ENCODE measurements at regions not wholly inside any gene's neighbourhood (a gene's known extent, or its start where the extent isn't known, plus 50 kb on each side); places are given as distances from the start of the nearest gene placed in this dataset.

DNA sequence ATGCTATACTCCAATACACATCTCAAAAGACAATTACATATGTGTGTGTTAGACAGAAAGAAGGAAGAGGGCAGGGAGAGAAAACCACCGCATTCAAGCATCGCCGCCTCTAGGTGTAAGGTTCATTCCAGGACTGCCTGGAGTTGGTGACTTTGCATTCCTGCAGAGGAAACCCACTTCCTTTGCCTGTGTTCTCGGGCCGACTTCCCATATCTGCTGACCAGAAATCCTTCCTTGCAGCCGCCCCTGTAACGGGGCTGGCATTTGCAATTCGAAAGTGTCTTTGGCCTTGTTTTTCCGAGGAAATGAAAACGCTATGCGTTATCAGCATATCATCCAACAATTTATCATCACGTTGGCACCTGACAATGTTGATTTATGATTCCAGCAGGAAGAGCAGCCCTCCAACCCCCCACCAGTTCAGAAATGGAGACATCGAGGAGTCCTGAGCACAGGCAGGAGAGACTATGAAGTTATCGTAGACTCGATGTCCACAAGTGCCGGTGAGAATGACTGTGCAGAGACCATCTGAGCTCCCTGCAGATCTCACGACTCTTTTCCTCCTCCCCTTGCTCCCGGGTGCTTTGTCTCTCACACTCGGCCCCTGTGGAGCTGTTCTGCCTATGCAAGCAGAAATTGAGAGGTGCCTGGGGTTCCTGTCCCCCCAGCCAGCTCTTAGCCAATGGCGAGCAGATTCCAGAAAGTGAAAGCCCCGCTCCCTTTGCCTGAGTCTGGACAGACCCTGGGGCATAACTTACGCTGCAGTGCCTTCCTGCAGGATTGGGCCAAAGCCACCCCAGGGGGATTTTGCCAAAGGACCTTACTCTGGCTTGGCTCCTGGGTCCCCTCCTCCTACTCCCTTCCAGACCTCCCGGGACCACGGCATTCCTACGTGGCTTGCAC, 68.9 kb upstream of the FOXK1 start:
- ChIA-PET POLR2A (no interaction called here), CTCF (no interaction called here)
- no peak for DNase-seq (ENCODE audit: extremely low spot score)
- TF ChIP-seq CTCF (IDR thresholded peaks at IDR 0.05; ENCODE audit: control extremely low read depth, extremely low read depth, low read depth, missing control alignments) = no peak

DNA sequence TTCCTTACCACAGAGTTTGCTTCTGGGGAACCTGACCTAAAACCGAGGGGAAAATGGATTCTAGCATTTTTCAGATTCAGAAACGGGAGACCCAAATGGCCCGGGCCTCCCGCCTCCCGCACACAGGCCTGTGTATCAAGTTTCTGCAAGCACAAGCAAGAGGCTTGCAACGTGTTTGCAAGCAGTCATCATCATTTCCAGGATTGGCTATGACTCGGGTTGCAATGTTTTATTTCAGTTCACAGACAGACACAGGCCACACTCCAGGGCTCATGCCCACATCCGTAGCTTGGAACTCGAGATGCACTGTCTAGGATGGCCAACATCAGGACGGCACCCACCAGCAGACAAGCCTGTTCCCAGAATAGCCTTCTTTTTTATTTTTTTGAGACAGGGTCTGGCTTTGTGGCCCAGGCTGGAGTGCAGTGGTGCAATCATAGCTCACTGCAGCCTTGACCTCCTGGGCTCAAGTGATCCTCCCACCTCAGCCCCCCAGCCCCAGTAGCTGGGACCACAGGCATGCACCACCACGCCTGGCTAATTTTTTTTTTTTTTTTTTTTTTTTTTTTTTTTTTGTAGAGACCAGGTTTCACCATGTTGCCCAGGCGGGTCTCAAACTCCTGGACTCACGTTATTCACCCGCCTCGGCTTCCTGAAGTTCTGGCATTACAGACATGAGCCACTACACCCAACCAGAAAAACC, 68.1 kb upstream of the FOXK1 start:
- ChIA-PET POLR2A (no interaction called here), CTCF (interaction anchor here (1.0 kb wide), 1 partner anchor 473 kb away, joined by 3 read pairs; no protein-coding TSS in a partner anchor)
- no peak for TF ChIP-seq CTCF (IDR thresholded peaks at IDR 0.05; ENCODE audit: control extremely low read depth, extremely low read depth, low read depth, missing control alignments)
- no peak for DNase-seq (ENCODE audit: extremely low spot score)

- POLR2A ChIA-PET = no interaction called here
- TF ChIP-seq CTCF (IDR thresholded peaks at IDR 0.05; ENCODE audit: control extremely low read depth, extremely low read depth, low read depth, missing control alignments) = no peak
- CTCF ChIA-PET = no interaction called here
- no peak for DNase-seq (ENCODE audit: extremely low spot score)
Observed at GRCh38 chr7:4616116-4616515, 66.0 kb upstream of the FOXK1 start.

GRCh38 chr7:4621396-4621795, 60.7 kb upstream of the FOXK1 start:
- no peak for DNase-seq (ENCODE audit: extremely low spot score)
- TF ChIP-seq CTCF (IDR thresholded peaks at IDR 0.05; ENCODE audit: control extremely low read depth, extremely low read depth, low read depth, missing control alignments) = no peak
- CTCF ChIA-PET = no interaction called here

DNA sequence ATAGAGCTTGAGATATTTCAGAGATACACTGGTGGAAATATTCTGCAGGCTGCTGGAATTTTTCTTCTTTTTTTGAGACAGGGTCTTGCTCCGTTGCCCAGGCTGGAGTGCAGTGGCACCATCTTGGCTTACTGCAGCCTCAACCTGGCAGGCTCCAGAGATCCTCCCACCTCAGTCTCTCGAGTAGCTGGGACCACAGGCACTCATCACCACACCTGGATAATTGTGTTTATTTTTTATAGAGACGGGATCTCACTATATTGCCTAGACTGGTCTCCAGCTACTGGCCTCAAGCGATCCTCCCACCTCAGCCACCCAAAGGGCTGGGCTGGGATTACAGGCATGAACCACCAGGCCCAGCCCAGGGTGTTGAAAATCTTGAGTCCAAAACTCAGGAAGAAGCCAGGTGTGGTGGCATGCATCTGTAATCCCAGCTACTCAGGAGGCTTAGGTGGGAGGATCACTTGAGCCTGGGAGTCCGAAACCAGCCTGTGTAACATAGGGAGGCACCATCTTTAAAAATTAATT, 55.7 kb upstream of the FOXK1 start:
- CTCF ChIA-PET = interaction anchor here (0.8 to 1.6 kb wide), 2 partner anchors 15 to 128 kb away, joined by 3 read pairs; no protein-coding TSS in a partner anchor
- TF ChIP-seq CTCF (IDR thresholded peaks at IDR 0.05; ENCODE audit: control extremely low read depth, extremely low read depth, low read depth, missing control alignments) = no peak
- DNase-seq (ENCODE audit: extremely low spot score) = no peak
- POLR2A ChIA-PET = no interaction called here

More at GRCh38 chr7:4621396-4621795, 60.7 kb upstream of the FOXK1 start:
- POLR2A ChIA-PET = no interaction called here

DNA sequence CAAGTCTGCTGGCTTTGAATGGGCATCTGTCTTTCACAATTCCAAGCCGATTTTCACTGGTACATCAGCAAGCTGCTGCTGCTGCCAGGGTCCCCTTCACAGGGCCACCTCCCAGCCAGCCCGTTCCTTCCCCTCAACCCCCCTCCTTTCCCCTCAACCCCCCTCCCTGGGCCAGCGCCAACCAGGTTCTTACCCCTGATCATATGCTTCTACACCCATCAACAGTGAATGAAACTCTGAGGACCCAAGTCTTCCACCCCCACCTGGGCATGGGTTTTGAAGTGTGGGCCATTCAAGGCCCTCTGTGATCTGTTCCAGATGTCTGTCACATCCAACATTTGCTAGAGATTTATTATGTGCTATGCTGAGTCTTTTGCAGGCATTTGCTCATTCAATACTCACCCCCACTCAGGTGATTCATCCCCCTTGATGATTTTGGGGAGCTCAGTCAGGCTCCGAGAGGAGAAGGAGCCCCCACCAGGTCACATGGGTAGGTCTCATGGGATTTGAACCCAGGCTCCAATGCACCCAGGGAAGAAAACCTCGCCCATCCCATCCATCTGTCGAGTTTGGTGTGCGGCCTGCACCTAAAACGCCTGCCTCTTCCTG, 52.7 kb upstream of the FOXK1 start:
- ChIA-PET POLR2A (no interaction called here), CTCF (no interaction called here)
- no peak for DNase-seq (ENCODE audit: extremely low spot score)
- no peak for TF ChIP-seq CTCF (IDR thresholded peaks at IDR 0.05; ENCODE audit: control extremely low read depth, extremely low read depth, low read depth, missing control alignments)

All from GM10248 (cell line).